G401.6 (cell line): ENCODE measurements at regions not wholly inside any gene's neighbourhood (a gene's known extent, or its start where the extent isn't known, plus 50 kb on each side); places are given as distances from the start of the nearest gene placed in this dataset.
A peak's percentile ranks its signal among the peaks of the same experiment; 100 is the strongest.
"Not testable (repeated sequence)": the region's sequence is repeated elsewhere in the genome, so short reads cannot be mapped to it uniquely, and the experiment has no call there.

Source experiments
- FAIRE-seq: peaks from 2 replicates; lab custom pipeline; 2012; peaks lifted over from hg19 to GRCh38; lab: Jason Lieb, UNC

GRCh38 chr15:95180530-95180929 is 949.2 kb downstream of the MCTP2 start:
- FAIRE-seq: peak; percentile 82

- no peak for FAIRE-seq
These were observed 950.7 kb downstream of the MCTP2 start for GRCh38 chr15:95182091-95182490.

GRCh38 chr15:95192923-95193322 is 961.6 kb downstream of the MCTP2 start:
- no peak for FAIRE-seq

GRCh38 chr15:95194746-95195145 is 963.4 kb downstream of the MCTP2 start:
- no peak for FAIRE-seq

GRCh38 chr15:95196176-95196915 is 965.0 kb downstream of the MCTP2 start:
- no peak for FAIRE-seq

GRCh38 chr15:95202569-95203349 is 971.4 kb downstream of the MCTP2 start:
- FAIRE-seq: no peak

- FAIRE-seq: no peak
These were observed 973.7 kb downstream of the MCTP2 start for GRCh38 chr15:95205077-95205476.

GRCh38 chr15:95205830-95206229 is 974.5 kb downstream of the MCTP2 start:
- not testable (repeated sequence) for FAIRE-seq

- FAIRE-seq: no peak
These were observed 976.7 kb downstream of the MCTP2 start for GRCh38 chr15:95208071-95208470.

- FAIRE-seq: no peak
These were observed 977.6 kb downstream of the MCTP2 start for GRCh38 chr15:95208988-95209387.

GRCh38 chr15:95210436-95210981 is 979.1 kb downstream of the MCTP2 start:
- FAIRE-seq: no peak

- no peak for FAIRE-seq
These were observed 983.7 kb downstream of the MCTP2 start for GRCh38 chr15:95215017-95215416.

GRCh38 chr15:95226835-95227234 is 995.5 kb downstream of the MCTP2 start:
- no peak for FAIRE-seq

GRCh38 chr15:95227235-95227634 is 995.9 kb downstream of the MCTP2 start:
- FAIRE-seq: no peak

GRCh38 chr15:95228856-95229555 is 997.6 kb downstream of the MCTP2 start:
- no peak for FAIRE-seq

GRCh38 chr15:95235033-95235432 is 1003.7 kb downstream of the MCTP2 start:
- FAIRE-seq: no peak

GRCh38 chr15:95247071-95247984 is 1016.0 kb downstream of the MCTP2 start:
- FAIRE-seq: no peak

- FAIRE-seq: no peak
These were observed 1018.2 kb downstream of the MCTP2 start for GRCh38 chr15:95249524-95249923.

GRCh38 chr15:95252404-95252803 is 1021.0 kb downstream of the MCTP2 start:
- no peak for FAIRE-seq

- FAIRE-seq: no peak
These were observed 1022.9 kb downstream of the MCTP2 start for GRCh38 chr15:95254263-95254662.

- FAIRE-seq: no peak
These were observed 1028.2 kb downstream of the MCTP2 start for GRCh38 chr15:95259513-95259912.

GRCh38 chr15:95259965-95260364 is 1028.6 kb downstream of the MCTP2 start:
- FAIRE-seq: no peak
